HepG2 (cell line): ENCODE measurements at regions not wholly inside any gene's neighbourhood (a gene's known extent, or its start where the extent isn't known, plus 50 kb on each side); places are given as distances from the start of the nearest gene placed in this dataset.

Experiments
- ATAC-seq: fragments of 200-7000 bp; cut with Tn5 transposase; 3 replicates; pipeline ENCODE4 v1.9.1; 2020; ENCODE audit warnings: mild to moderate bottlenecking, moderate library complexity
- BruUV-seq: library from RNA; stranded (reverse); fragments of 400-500 nt; replicated peaks from 2 replicates; lab custom pipeline; 2021; lab: Mats Ljungman, UMichigan
- CTCF ChIA-PET: fragments of 300-600 bp; formaldehyde crosslinking; extraction: SDS; loops from one replicate; lab custom pipeline; 2021; ENCODE audit warnings: low total read pairs, inconsistent platforms, low intra/inter-chr PET ratio; lab: Yijun Ruan, JAX
- POLR2A ChIA-PET: fragments of 350-600 bp; sonication (Branson Sonifier 250); formaldehyde crosslinking; loops from one replicate; lab custom pipeline; 2020; ENCODE audit warnings: antibody characterized with exemption, inconsistent platforms; lab: Yijun Ruan, JAX
- DNase-seq: peaks from one replicate; pipeline ENCODE4 v3.0.0-alpha.2; 2015; ENCODE audit warnings: low spot score
- FAIRE-seq: peaks from 3 replicates; lab custom pipeline; 2011; peaks lifted over from hg19 to GRCh38; lab: Jason Lieb, UNC
- H2AFZ ChIP-seq: one replicate; pipeline ENCODE4 v1.6.1; 2011; ENCODE audit warnings: low read length, inconsistent platforms
- H3K27ac ChIP-seq: fragments of 300-600 bp; 3 replicates; pipeline ENCODE4 v1.8.0; 2011; ENCODE audit warnings: mixed run types, mild to moderate bottlenecking, mixed read lengths, low read length, inconsistent platforms; ENCODE audit not compliant: insufficient read depth; ENCODE audit errors: extremely low read length
- H3K27me3 ChIP-seq, 2 experiments: fragments of 200-600 bp in 1 of 2; 2 replicates in 1 of 2; 3 replicates in 1 of 2; pipeline versions ENCODE4 v1.6.0 to v1.8.0; 2011; ENCODE audit warnings: low read length in 2 of 2, mild to moderate bottlenecking in 2 of 2, moderate library complexity in 2 of 2, inconsistent platforms in 1 of 2; ENCODE audit not compliant: insufficient read depth in 2 of 2, control insufficient read depth in 1 of 2
- H3K36me3 ChIP-seq, 2 experiments: fragments of 200-600 bp in 1 of 2; replicated peaks in 1 of 2; 2 replicates in 1 of 2; 3 replicates in 1 of 2; pipeline versions ENCODE4 v1.5.1 to v1.8.0; 2011; ENCODE audit warnings: low read length in 2 of 2, inconsistent platforms in 1 of 2; ENCODE audit not compliant: insufficient read depth in 2 of 2, control insufficient read depth in 1 of 2
- H3K4me1 ChIP-seq: 2 replicates; pipeline ENCODE4 v1.5.1; 2012; ENCODE audit warnings: low read length, inconsistent platforms; ENCODE audit not compliant: insufficient read depth
- H3K4me2 ChIP-seq: 2 replicates; pipeline ENCODE4 v1.6.0; 2011; ENCODE audit warnings: low read depth, low read length, inconsistent platforms
- H3K4me3 ChIP-seq, 3 experiments: fragments of 200-600 bp in 1 of 3; sonication (generic), shearing (Covaris generic) in 1 of 3; replicated peaks in 1 of 3; 2 replicates each; pipeline ENCODE4 v1.5.1; 2011 to 2016; ENCODE audit warnings: low read length in 3 of 3, inconsistent platforms in 2 of 3, low read depth in 2 of 3, mild to moderate bottlenecking in 2 of 3, control low read depth in 1 of 3, mixed read lengths in 1 of 3; ENCODE audit not compliant: insufficient read depth in 1 of 3
- H3K79me2 ChIP-seq: one replicate; pipeline ENCODE4 v1.6.1; 2011; ENCODE audit warnings: low read length, inconsistent platforms; ENCODE audit not compliant: insufficient read depth
- H3K9ac ChIP-seq: 2 replicates; pipeline ENCODE4 v1.6.0; 2011; ENCODE audit warnings: mild to moderate bottlenecking, low read depth, low read length, inconsistent platforms; ENCODE audit not compliant: insufficient read depth
- H3K9me3 ChIP-seq: 2 replicates; pipeline ENCODE4 v1.5.1; 2012; ENCODE audit warnings: mild to moderate bottlenecking, low read length
- H4K20me1 ChIP-seq: 2 replicates; pipeline ENCODE4 v1.6.0; 2011; ENCODE audit warnings: inconsistent platforms, mild to moderate bottlenecking, low read length, moderate library complexity; ENCODE audit not compliant: insufficient read depth
- ERF ChIP-seq: IDR thresholded peaks from 2 replicates; pipeline ENCODE4 v1.6.1; 2018; ENCODE audit warnings: missing biosample characterization, missing genetic modification reagents
- HNF4A ChIP-seq: sonication (generic); formaldehyde crosslinking; IDR thresholded peaks from 2 replicates; pipeline ENCODE4 v1.4.0; 2020; ENCODE audit warnings: missing genetic modification reagents
- HNRNPK ChIP-seq: fragments of 200-400 bp; formaldehyde crosslinking; IDR thresholded peaks from 2 replicates; pipeline ENCODE4 v1.6.1; 2018; ENCODE audit warnings: low read length, low read depth, moderate library complexity, mild to moderate bottlenecking; ENCODE audit not compliant: poor library complexity, severe bottlenecking
- NKX3-1 ChIP-seq: sonication (generic); formaldehyde crosslinking; IDR thresholded peaks from 2 replicates; pipeline ENCODE4 v1.5.0; 2020; ENCODE audit warnings: missing genetic modification reagents
- SAP130 ChIP-seq: IDR thresholded peaks from 2 replicates; pipeline ENCODE4 v1.6.1; 2016; ENCODE audit warnings: low read depth
- ZBTB46 ChIP-seq: sonication (generic); formaldehyde crosslinking; IDR thresholded peaks from 2 replicates; pipeline ENCODE4 v1.4.0; 2020; ENCODE audit warnings: mild to moderate bottlenecking, missing genetic modification reagents, borderline replicate concordance
- ZNF160 ChIP-seq: sonication (generic); formaldehyde crosslinking; IDR thresholded peaks from 2 replicates; pipeline ENCODE4 v1.8.0; 2022; ENCODE audit warnings: mild to moderate bottlenecking, inconsistent platforms, missing genetic modification reagents
- ZSCAN21 ChIP-seq: sonication (generic); formaldehyde crosslinking; IDR thresholded peaks from 2 replicates; pipeline ENCODE4 v1.8.0; 2022; ENCODE audit warnings: mild to moderate bottlenecking, missing genetic modification reagents, moderate library complexity, borderline replicate concordance
- WGBS: methylation state at CpG from one replicate; pipeline ENCODE4 v1.1.6; 2017; ENCODE audit warnings: low lambda C conversion rate; 5-methylcytosine and 5-hydroxymethylcytosine counted together
- in situ Hi-C: cut with HindIII; loops from 2 replicates; pipeline ENCODE4 v1.10.0; 2017; ENCODE audit warnings: low pct_unique_long_range_greater_than_20kb; ENCODE audit not compliant: extremely low pct_ligation_motif_present
- intact Hi-C: fragments of 100-400 bp; cut with micrococcal nuclease; formaldehyde crosslinking; loops from one replicate; pipeline ENCODE4 v1.10.0; 2022; ENCODE audit not compliant: unreplicated experiment
- TF ChIP-seq, protein P1 (sequence below): sonication (generic); formaldehyde crosslinking; IDR thresholded peaks from 2 replicates; pipeline ENCODE4 v1.4.0; 2020; ENCODE audit warnings: missing genetic modification reagents, borderline replicate concordance
- TF ChIP-seq, protein P2 (sequence below): sonication (generic); formaldehyde crosslinking; conservative IDR thresholded peaks from 2 replicates; pipeline ENCODE4 v1.5.0; 2020; ENCODE audit warnings: missing genetic modification reagents

DNA sequence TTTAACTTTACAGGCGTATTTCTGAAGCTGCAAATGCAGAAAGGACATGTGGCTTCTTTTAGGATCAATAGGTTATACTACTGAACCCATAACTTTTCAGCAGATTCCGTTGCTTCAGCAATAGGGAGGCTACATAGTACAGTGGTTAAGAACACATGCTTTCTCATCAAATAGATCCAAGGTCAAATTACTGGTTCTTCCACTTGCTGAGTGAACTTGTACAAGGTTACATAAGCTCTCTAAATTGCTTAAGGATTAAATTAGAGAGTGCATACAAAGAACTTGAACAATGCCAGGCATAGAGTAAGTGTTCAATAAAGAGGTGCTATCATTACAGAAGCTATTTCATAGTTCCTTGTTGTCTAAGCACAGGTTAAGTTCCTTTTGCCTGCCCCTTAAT is 129.6 kb downstream of the BARX2 start:
- H3K79me2 ChIP-seq, result no peaks in the 10 kb centered on the region
- H3K4me1 ChIP-seq, result no peaks in the 10 kb centered on the region
- FAIRE-seq, result no peak
- H3K9me3 ChIP-seq, result no peaks in the 10 kb centered on the region
- BruUV-seq, result no TSS peak
- ATAC-seq, result no peak
- H3K27ac ChIP-seq, result no peak overlapping the region
- H3K36me3 ChIP-seq, result no peaks in the 10 kb centered on the region
- POLR2A ChIA-PET, result no interaction called here
- intact Hi-C loops (no loop called here), in situ Hi-C loops (no loop called here)
- no peaks in the 10 kb centered on the region for H4K20me1 ChIP-seq
- 0% methylated on average over 2 of the region's 2 CpGs for WGBS
- H3K9ac ChIP-seq, result no peak overlapping the region
- H3K4me3 ChIP-seq, result no peak overlapping the region
- no peak overlapping the region for H2AFZ ChIP-seq
- DNase-seq, result no peak
- no peaks in the 10 kb centered on the region for H3K27me3 ChIP-seq
- TF ChIP-seq, protein P1, sequence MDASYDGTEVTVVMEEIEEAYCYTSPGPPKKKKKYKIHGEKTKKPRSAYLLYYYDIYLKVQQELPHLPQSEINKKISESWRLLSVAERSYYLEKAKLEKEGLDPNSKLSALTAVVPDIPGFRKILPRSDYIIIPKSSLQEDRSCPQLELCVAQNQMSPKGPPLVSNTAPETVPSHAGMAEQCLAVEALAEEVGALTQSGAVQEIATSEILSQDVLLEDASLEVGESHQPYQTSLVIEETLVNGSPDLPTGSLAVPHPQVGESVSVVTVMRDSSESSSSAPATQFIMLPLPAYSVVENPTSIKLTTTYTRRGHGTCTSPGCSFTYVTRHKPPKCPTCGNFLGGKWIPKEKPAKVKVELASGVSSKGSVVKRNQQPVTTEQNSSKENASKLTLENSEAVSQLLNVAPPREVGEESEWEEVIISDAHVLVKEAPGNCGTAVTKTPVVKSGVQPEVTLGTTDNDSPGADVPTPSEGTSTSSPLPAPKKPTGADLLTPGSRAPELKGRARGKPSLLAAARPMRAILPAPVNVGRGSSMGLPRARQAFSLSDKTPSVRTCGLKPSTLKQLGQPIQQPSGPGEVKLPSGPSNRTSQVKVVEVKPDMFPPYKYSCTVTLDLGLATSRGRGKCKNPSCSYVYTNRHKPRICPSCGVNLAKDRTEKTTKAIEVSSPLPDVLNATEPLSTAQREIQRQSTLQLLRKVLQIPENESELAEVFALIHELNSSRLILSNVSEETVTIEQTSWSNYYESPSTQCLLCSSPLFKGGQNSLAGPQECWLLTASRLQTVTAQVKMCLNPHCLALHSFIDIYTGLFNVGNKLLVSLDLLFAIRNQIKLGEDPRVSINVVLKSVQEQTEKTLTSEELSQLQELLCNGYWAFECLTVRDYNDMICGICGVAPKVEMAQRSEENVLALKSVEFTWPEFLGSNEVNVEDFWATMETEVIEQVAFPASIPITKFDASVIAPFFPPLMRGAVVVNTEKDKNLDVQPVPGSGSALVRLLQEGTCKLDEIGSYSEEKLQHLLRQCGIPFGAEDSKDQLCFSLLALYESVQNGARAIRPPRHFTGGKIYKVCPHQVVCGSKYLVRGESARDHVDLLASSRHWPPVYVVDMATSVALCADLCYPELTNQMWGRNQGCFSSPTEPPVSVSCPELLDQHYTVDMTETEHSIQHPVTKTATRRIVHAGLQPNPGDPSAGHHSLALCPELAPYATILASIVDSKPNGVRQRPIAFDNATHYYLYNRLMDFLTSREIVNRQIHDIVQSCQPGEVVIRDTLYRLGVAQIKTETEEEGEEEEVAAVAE (CRISPR knock-in tag), result no peak
- TF ChIP-seq HNF4A (CRISPR knock-in tag), result no peak
- TF ChIP-seq SAP130 (CRISPR knock-in tag), result no peak
- CTCF ChIA-PET, result no interaction called here
- H3K4me2 ChIP-seq, result no peak overlapping the region

DNA sequence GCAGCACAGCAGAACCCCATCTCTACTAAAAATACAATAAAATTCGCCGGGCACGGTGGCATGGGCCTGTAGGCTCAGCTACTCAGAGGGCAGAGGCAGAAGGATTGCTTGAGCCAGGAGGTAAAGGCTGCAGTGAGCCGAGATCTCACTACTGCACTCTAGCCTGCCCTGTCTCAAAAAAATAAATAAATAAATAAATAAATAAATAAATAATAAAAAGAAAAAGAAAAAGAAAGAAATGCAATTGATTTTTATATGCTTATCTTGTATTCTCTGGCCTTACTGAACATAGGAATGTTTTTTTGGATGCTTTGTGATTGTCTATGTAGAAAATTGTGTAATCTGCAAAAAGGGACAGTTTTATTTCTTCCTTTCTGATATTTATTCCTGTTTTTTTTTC is 132.5 kb downstream of the BARX2 start:
- DNase-seq, result no peak
- no peak for FAIRE-seq
- no peak for TF ChIP-seq ZBTB46 (CRISPR knock-in tag)
- TF ChIP-seq NKX3-1 (CRISPR knock-in tag), result no peak
- TF ChIP-seq, protein P2, sequence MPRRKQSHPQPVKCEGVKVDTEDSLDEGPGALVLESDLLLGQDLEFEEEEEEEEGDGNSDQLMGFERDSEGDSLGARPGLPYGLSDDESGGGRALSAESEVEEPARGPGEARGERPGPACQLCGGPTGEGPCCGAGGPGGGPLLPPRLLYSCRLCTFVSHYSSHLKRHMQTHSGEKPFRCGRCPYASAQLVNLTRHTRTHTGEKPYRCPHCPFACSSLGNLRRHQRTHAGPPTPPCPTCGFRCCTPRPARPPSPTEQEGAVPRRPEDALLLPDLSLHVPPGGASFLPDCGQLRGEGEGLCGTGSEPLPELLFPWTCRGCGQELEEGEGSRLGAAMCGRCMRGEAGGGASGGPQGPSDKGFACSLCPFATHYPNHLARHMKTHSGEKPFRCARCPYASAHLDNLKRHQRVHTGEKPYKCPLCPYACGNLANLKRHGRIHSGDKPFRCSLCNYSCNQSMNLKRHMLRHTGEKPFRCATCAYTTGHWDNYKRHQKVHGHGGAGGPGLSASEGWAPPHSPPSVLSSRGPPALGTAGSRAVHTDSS (CRISPR knock-in tag), result no peak
- no peak for TF ChIP-seq ZSCAN21
- TF ChIP-seq HNRNPK, result no peak
- no peak for TF ChIP-seq ZNF160
- TF ChIP-seq ERF, result no peak

More for the DNA sequence above, 132.5 kb downstream of the BARX2 start:
- BruUV-seq, result no TSS peak
- no peak overlapping the region for H2AFZ ChIP-seq
- no peak overlapping the region for H3K4me2 ChIP-seq
- no peaks in the 10 kb centered on the region for H3K9me3 ChIP-seq
- H3K27me3 ChIP-seq, result no peaks in the 10 kb centered on the region
- H3K79me2 ChIP-seq, result no peaks in the 10 kb centered on the region
- no peak overlapping the region for H3K9ac ChIP-seq
- no peak for ATAC-seq
- H3K4me1 ChIP-seq, result no peaks in the 10 kb centered on the region
- ChIA-PET POLR2A (no interaction called here), CTCF (no interaction called here)
- H4K20me1 ChIP-seq, result no peaks in the 10 kb centered on the region
- H3K4me3 ChIP-seq, result no peak overlapping the region
- H3K36me3 ChIP-seq, result no peaks in the 10 kb centered on the region
- intact Hi-C loops, result no loop called here
- no peak overlapping the region for H3K27ac ChIP-seq
- in situ Hi-C loops, result no loop called here
- 50% methylated on average over 4 of the region's 4 CpGs for WGBS
